IMR-90 (cell line): ENCODE measurements at regions not wholly inside any gene's neighbourhood (a gene's known extent, or its start where the extent isn't known, plus 50 kb on each side); places are given as distances from the start of the nearest gene placed in this dataset.

ENCODE experiments used
- FOS ChIP-seq: fragments of 150-350 bp; IDR thresholded peaks from 2 replicates; pipeline ENCODE4 v1.6.1; 2016; ENCODE audit warnings: low read depth, low read length
- RAD21 ChIP-seq: IDR thresholded peaks from 2 replicates; pipeline ENCODE4 v1.6.1; 2012; ENCODE audit warnings: low read length, improper control_type of control experiment
- TF ChIP-seq, protein P1 (sequence below): conservative IDR thresholded peaks from 2 replicates; pipeline ENCODE4 v1.5.1; 2012; ENCODE audit warnings: mild to moderate bottlenecking, low read depth, low read length, improper control_type of control experiment

DNA sequence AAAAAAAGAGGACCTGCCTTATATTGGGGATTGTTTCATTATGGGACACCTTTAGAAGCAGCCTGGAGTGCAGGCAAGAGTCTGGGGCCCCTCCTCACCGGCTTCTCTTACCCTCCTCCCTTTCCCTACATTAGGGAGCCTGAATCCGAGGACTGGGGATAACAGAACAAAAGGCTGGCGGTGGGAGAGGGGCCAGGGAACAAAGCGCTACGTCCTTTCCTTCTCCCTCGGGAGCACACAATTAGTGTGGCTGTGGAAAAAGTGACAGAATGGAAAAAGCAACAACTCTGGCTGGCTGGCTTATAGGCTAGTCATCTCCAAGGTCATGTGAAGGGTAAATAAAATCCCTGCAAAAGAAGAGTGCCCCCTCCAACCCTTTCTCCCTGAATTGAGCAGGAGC, 74.7 kb downstream of the LSM5 start:
- TF ChIP-seq, protein P1, sequence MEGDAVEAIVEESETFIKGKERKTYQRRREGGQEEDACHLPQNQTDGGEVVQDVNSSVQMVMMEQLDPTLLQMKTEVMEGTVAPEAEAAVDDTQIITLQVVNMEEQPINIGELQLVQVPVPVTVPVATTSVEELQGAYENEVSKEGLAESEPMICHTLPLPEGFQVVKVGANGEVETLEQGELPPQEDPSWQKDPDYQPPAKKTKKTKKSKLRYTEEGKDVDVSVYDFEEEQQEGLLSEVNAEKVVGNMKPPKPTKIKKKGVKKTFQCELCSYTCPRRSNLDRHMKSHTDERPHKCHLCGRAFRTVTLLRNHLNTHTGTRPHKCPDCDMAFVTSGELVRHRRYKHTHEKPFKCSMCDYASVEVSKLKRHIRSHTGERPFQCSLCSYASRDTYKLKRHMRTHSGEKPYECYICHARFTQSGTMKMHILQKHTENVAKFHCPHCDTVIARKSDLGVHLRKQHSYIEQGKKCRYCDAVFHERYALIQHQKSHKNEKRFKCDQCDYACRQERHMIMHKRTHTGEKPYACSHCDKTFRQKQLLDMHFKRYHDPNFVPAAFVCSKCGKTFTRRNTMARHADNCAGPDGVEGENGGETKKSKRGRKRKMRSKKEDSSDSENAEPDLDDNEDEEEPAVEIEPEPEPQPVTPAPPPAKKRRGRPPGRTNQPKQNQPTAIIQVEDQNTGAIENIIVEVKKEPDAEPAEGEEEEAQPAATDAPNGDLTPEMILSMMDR, result no peak
- no peak for TF ChIP-seq RAD21
- no peak for TF ChIP-seq FOS
